Endothelial cell of umbilical vein (primary cell): ENCODE measurements at regions not wholly inside any gene's neighbourhood (a gene's known extent, or its start where the extent isn't known, plus 50 kb on each side); places are given as distances from the start of the nearest gene placed in this dataset.

Experiments
- BruUV-seq: library from RNA; stranded (reverse); fragments of 400-500 nt; replicated peaks from 2 replicates; lab custom pipeline; 2021; lab: Mats Ljungman, UMichigan
- CTCF ChIA-PET: fragments of 300-600, 350-600 bp; sonication (Branson Sonifier 250); formaldehyde crosslinking; loops from one replicate; lab custom pipeline; 2021; ENCODE audit warnings: antibody characterized with exemption, inconsistent platforms; lab: Charles Lee
- POLR2A ChIA-PET: fragments of 300-600, 350-600 bp; sonication (Branson Sonifier 250); formaldehyde crosslinking; loops from one replicate; lab custom pipeline; 2021; ENCODE audit warnings: antibody characterized with exemption, inconsistent platforms; lab: Charles Lee
- DNase-seq: peaks from one replicate; pipeline ENCODE4 v3.0.0-alpha.2; 2011; ENCODE audit warnings: low read depth, low spot score
- FAIRE-seq: peaks from 2 replicates; lab custom pipeline; 2011; peaks lifted over from hg19 to GRCh38; lab: Jason Lieb, UNC
- H2AFZ ChIP-seq: 2 replicates; pipeline ENCODE4 v1.6.0; 2012; ENCODE audit warnings: low read depth, low read length, control low read depth, inconsistent platforms
- H3K27ac ChIP-seq: 2 replicates; pipeline ENCODE4 v1.5.1; 2011; ENCODE audit warnings: low read depth, mild to moderate bottlenecking, control low read depth, low read length, moderate library complexity; ENCODE audit not compliant: insufficient read depth
- H3K27me3 ChIP-seq, 2 experiments: 2 replicates each; pipeline versions ENCODE4 v1.6.0 to v1.6.1; 2011; ENCODE audit warnings: low read length in 2 of 2, mixed read lengths in 1 of 2; ENCODE audit not compliant: control insufficient read depth in 2 of 2, insufficient read depth in 2 of 2
- H3K36me3 ChIP-seq, 2 experiments: 2 replicates in 1 of 2; 3 replicates in 1 of 2; pipeline ENCODE4 v1.5.1; 2011; ENCODE audit warnings: low read length in 2 of 2, mild to moderate bottlenecking in 1 of 2, moderate library complexity in 1 of 2; ENCODE audit not compliant: control insufficient read depth in 2 of 2, insufficient read depth in 2 of 2; ENCODE audit errors: extremely low read depth in 1 of 2
- H3K4me1 ChIP-seq: 3 replicates; pipeline ENCODE4 v1.5.1; 2011; ENCODE audit warnings: mild to moderate bottlenecking, low read length; ENCODE audit not compliant: control insufficient read depth, insufficient read depth; ENCODE audit errors: extremely low read depth
- H3K4me2 ChIP-seq: 2 replicates; pipeline ENCODE4 v1.6.1; 2011; ENCODE audit warnings: low read length, control low read depth, mixed read lengths; ENCODE audit not compliant: insufficient read depth
- H3K4me3 ChIP-seq, 3 experiments: fragments of 200-600 bp in 1 of 3; sonication (generic), shearing (Covaris generic) in 1 of 3; replicated peaks in 1 of 3; 2 replicates each; pipeline ENCODE4 v1.5.1; 2011 to 2016; ENCODE audit warnings: control low read depth in 3 of 3, low read length in 3 of 3, mild to moderate bottlenecking in 2 of 3, inconsistent platforms in 1 of 3, low read depth in 1 of 3, moderate library complexity in 1 of 3; ENCODE audit not compliant: insufficient read depth in 1 of 3
- H3K79me2 ChIP-seq: 2 replicates; pipeline ENCODE4 v1.6.0; 2012; ENCODE audit warnings: low read length, inconsistent platforms; ENCODE audit not compliant: control insufficient read depth, insufficient read depth
- H3K9ac ChIP-seq: replicated peaks from 2 replicates; pipeline ENCODE3; 2011; ENCODE audit warnings: low read length, control low read depth; ENCODE audit not compliant: insufficient read depth; ENCODE audit errors: extremely low read depth
- H3K9me1 ChIP-seq: replicated peaks from 3 replicates; pipeline ENCODE4 v1.6.0; 2011; ENCODE audit warnings: mild to moderate bottlenecking, low read length; ENCODE audit not compliant: control insufficient read depth, insufficient read depth; ENCODE audit errors: extremely low read depth
- H3K9me3 ChIP-seq: replicated peaks from 2 replicates; pipeline ENCODE4 v1.5.1; 2012; ENCODE audit warnings: low read length, inconsistent platforms; ENCODE audit not compliant: control insufficient read depth, insufficient read depth
- H4K20me1 ChIP-seq: replicated peaks from 2 replicates; pipeline ENCODE3; 2011; ENCODE audit warnings: mild to moderate bottlenecking, low read length; ENCODE audit not compliant: control insufficient read depth, insufficient read depth; ENCODE audit errors: extremely low read depth
- EZH2 ChIP-seq: IDR thresholded peaks from 2 replicates; pipeline ENCODE4 v1.6.1; 2012; ENCODE audit warnings: borderline replicate concordance, low read depth, mild to moderate bottlenecking, moderate library complexity, low read length, inconsistent platforms; ENCODE audit not compliant: severe bottlenecking
- FOS ChIP-seq: IDR thresholded peaks from 2 replicates; pipeline ENCODE4 v1.6.1; 2011; ENCODE audit warnings: mild to moderate bottlenecking, low read length, moderate library complexity, borderline replicate concordance; ENCODE audit not compliant: insufficient read depth
- GATA2 ChIP-seq: IDR thresholded peaks from 2 replicates; pipeline ENCODE4 v1.7.0; 2011; ENCODE audit warnings: low read depth, mild to moderate bottlenecking, moderate library complexity, mixed read lengths, low read length; ENCODE audit not compliant: insufficient read length, insufficient read depth
- JUN ChIP-seq: IDR thresholded peaks from 2 replicates; pipeline ENCODE4 v1.6.1; 2011; ENCODE audit warnings: borderline replicate concordance, low read depth; ENCODE audit not compliant: insufficient read length, insufficient read depth
- MYC ChIP-seq: IDR thresholded peaks from one replicate; pipeline ENCODE4 v1.6.1; 2011; ENCODE audit warnings: mild to moderate bottlenecking, low read depth, low read length
- POLR2A ChIP-seq: IDR thresholded peaks from 2 replicates; pipeline ENCODE4 v1.6.1; 2012; ENCODE audit warnings: low read depth, mild to moderate bottlenecking, control low read depth, low read length
- POLR2AphosphoS5 ChIP-seq: IDR thresholded peaks from 2 replicates; pipeline ENCODE4 v1.6.1; 2012; ENCODE audit warnings: low read depth, mild to moderate bottlenecking, control low read depth, low read length, moderate library complexity; ENCODE audit not compliant: insufficient read depth
- dilution Hi-C: fragments of 300-500 bp; cut with MboI; formaldehyde crosslinking; loops from one replicate; pipeline ENCODE4 v1.15.0; 2019; ENCODE audit warnings: low sequenced_read_pairs; ENCODE audit not compliant: extremely low pct_ligation_motif_present
- intact Hi-C: fragments of 100-400 bp; cut with micrococcal nuclease; formaldehyde crosslinking; loops from one replicate; pipeline ENCODE4 v1.10.0; 2022
- TF ChIP-seq, protein P1 (sequence below), 2 donors: IDR thresholded peaks; 1 replicate in 1 of 2; 2 replicates in 1 of 2; pipeline ENCODE4 v1.5.1; 2011; ENCODE audit warnings: low read length in 2 of 2, mild to moderate bottlenecking in 2 of 2, moderate library complexity in 2 of 2, control low read depth in 1 of 2, inconsistent platforms in 1 of 2, low read depth in 1 of 2; ENCODE audit not compliant: insufficient read depth in 1 of 2; ENCODE audit errors: extremely low read depth in 1 of 2
- TF ChIP-seq, protein P2 (sequence below): IDR thresholded peaks from 2 replicates; pipeline ENCODE4 v1.6.1; 2011; ENCODE audit not compliant: insufficient read depth, insufficient read length

DNA sequence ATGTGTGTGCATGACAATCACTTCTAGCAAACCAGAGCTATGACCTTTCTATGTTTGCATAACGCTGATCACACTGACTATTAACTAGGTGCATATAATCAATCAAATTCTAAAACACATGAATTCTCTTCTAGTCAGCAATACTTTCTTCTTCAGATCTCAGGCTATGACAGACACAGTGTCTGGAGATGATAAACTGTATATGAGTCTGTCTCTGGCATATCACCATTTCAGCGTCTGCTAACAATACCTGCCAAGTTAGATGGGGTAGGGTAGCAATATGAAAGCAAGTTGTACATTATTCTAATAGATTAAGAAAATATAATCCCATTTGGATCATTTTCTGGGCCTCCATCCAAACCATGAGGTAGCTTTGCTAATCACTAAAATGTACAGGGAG lies 354.2 kb upstream of the EPHA4 start:
- ChIA-PET POLR2A (no interaction called here), CTCF (no interaction called here)
- DNase-seq (no peak), FAIRE-seq (no peak)
- Histone ChIP-seq H3K9me1 (no peaks in the 10 kb centered on the region), H3K79me2 (no peaks in the 10 kb centered on the region), H4K20me1 (no peaks in the 10 kb centered on the region), H2AFZ (no peak overlapping the region), H3K27me3 (no peaks in the 10 kb centered on the region), H3K9ac (no peak overlapping the region), H3K36me3 (no peaks in the 10 kb centered on the region), H3K9me3 (no peaks in the 10 kb centered on the region), H3K4me1 (no peaks in the 10 kb centered on the region), H3K27ac (no peak overlapping the region), H3K4me3 (no peak overlapping the region), H3K4me2 (no peak overlapping the region)
- TF ChIP-seq, protein P1, sequence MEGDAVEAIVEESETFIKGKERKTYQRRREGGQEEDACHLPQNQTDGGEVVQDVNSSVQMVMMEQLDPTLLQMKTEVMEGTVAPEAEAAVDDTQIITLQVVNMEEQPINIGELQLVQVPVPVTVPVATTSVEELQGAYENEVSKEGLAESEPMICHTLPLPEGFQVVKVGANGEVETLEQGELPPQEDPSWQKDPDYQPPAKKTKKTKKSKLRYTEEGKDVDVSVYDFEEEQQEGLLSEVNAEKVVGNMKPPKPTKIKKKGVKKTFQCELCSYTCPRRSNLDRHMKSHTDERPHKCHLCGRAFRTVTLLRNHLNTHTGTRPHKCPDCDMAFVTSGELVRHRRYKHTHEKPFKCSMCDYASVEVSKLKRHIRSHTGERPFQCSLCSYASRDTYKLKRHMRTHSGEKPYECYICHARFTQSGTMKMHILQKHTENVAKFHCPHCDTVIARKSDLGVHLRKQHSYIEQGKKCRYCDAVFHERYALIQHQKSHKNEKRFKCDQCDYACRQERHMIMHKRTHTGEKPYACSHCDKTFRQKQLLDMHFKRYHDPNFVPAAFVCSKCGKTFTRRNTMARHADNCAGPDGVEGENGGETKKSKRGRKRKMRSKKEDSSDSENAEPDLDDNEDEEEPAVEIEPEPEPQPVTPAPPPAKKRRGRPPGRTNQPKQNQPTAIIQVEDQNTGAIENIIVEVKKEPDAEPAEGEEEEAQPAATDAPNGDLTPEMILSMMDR (IDR thresholded peaks at IDR 0.05; ENCODE audit: extremely low read depth in 1 of 2, insufficient read depth in 1 of 2, low read depth in 1 of 2, low read length in 2 of 2), result no peak
- TF ChIP-seq FOS (no peak), POLR2AphosphoS5 (no peak), EZH2 (no peak), GATA2 (no peak), POLR2A (no peak), MYC (no peak), JUN (no peak)
- TF ChIP-seq, protein P2, sequence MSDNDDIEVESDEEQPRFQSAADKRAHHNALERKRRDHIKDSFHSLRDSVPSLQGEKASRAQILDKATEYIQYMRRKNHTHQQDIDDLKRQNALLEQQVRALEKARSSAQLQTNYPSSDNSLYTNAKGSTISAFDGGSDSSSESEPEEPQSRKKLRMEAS, result no peak
- dilution Hi-C loops, result no loop called here
- intact Hi-C loops, result no loop called here
- BruUV-seq, result no TSS peak
